OCI-LY1 (cell line): ENCODE measurements at regions not wholly inside any gene's neighbourhood (a gene's known extent, or its start where the extent isn't known, plus 50 kb on each side); places are given as distances from the start of the nearest gene placed in this dataset.

Source experiments
- CTCF ChIP-seq: fragments of 200-600 bp; sonication (generic), shearing (Covaris generic); IDR thresholded peaks from 2 replicates; pipeline ENCODE4 v1.5.1; 2017; ENCODE audit warnings: mild to moderate bottlenecking, antibody characterized with exemption, low read length, moderate library complexity, mixed read lengths
- EZH2 ChIP-seq: fragments of 200-600 bp; sonication (generic), shearing (Covaris generic); IDR thresholded peaks from 2 replicates; pipeline ENCODE4 v1.8.0; 2017; ENCODE audit warnings: borderline replicate concordance, mixed run types, mild to moderate bottlenecking, antibody characterized with exemption, low read length, moderate library complexity, mixed read lengths

DNA sequence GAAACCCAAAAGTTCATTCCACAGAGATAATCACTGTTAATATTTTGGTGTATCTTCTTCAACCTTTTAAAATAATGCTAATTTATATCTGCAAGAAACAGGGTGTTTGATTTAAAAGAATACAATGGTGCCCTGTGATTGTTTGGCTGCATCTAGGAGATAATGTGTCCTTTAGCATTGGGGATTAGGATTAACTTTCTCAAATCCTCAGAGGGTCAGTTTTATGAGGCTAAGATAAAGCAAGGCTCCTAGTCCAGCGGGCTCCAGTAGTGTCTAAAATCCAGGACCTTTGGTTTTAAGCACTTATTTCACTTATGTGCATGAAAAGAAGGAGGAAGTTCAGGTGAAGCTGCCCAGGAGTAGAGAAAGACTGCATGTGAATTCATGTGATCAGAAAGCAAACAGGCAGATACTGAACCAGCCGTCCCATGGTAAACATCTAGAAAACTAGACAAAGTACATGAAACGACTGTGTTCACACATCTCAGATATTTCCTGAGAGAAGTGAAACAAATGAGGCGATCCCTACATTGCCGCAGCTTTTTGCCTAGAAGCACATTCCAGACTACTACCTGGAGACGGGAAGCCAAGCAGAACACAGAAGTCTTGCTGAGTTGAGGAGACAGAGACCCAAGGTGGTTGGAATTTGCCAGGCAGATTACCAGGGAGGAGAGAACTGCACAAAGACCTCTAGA lies 129.1 kb upstream of the MAX start:
- TF ChIP-seq CTCF = no peak
- no peak for TF ChIP-seq EZH2
